Stimulated activated CD4-positive, alpha-beta T cell treated with anti-CD3 and anti-CD28 coated beads, Interleukin-1b, Interleukin-23, amount 100 ng/mL, for 48 hours (primary cell): ENCODE measurements at regions not wholly inside any gene's neighbourhood (a gene's known extent, or its start where the extent isn't known, plus 50 kb on each side); places are given as distances from the start of the nearest gene placed in this dataset.

Source experiments
- DNase-seq: peaks from one replicate; pipeline ENCODE4 v3.0.0-alpha.2; 2020

GRCh38 chr14:98368221-98368620, 903.8 kb downstream of the BCL11B start:
- DNase-seq, result no peak

- DNase-seq, result no peak
Measured at GRCh38 chr14:98368916-98369315, 903.1 kb downstream of the BCL11B start.

GRCh38 chr14:98369344-98369743, 902.7 kb downstream of the BCL11B start:
- no peak for DNase-seq

- no peak for DNase-seq
Measured at GRCh38 chr14:98370352-98370751, 901.6 kb downstream of the BCL11B start.

- no peak for DNase-seq
Measured at GRCh38 chr14:98371141-98371540, 900.9 kb downstream of the BCL11B start.

- DNase-seq, result no peak
Measured at GRCh38 chr14:98374136-98374535, 897.9 kb downstream of the BCL11B start.

GRCh38 chr14:98375566-98375965, 896.4 kb downstream of the BCL11B start:
- no peak for DNase-seq

GRCh38 chr14:98379830-98380229, 892.2 kb downstream of the BCL11B start:
- no peak for DNase-seq

- no peak for DNase-seq
Measured at GRCh38 chr14:98382662-98383061, 889.3 kb downstream of the BCL11B start.

GRCh38 chr14:98385851-98386250, 886.1 kb downstream of the BCL11B start:
- no peak for DNase-seq

GRCh38 chr14:98391061-98391460, 880.9 kb downstream of the BCL11B start:
- no peak for DNase-seq

GRCh38 chr14:98393527-98393926, 878.5 kb downstream of the BCL11B start:
- DNase-seq, result no peak

GRCh38 chr14:98404811-98405210, 867.2 kb downstream of the BCL11B start:
- no peak for DNase-seq

- no peak for DNase-seq
Measured at GRCh38 chr14:98408024-98408555, 863.9 kb downstream of the BCL11B start.

- peak; percentile 10 for DNase-seq
Measured at GRCh38 chr14:98408713-98409112, 863.3 kb downstream of the BCL11B start.

- DNase-seq, result no peak
Measured at GRCh38 chr14:98411154-98411553, 860.8 kb downstream of the BCL11B start.

GRCh38 chr14:98412431-98412830, 859.6 kb downstream of the BCL11B start:
- DNase-seq, result no peak

- no peak for DNase-seq
Measured at GRCh38 chr14:98415766-98416165, 856.2 kb downstream of the BCL11B start.

- no peak for DNase-seq
Measured at GRCh38 chr14:98417001-98417400, 855.0 kb downstream of the BCL11B start.

GRCh38 chr14:98428483-98428994, 843.5 kb downstream of the BCL11B start:
- no peak for DNase-seq

GRCh38 chr14:98433436-98433835, 838.6 kb downstream of the BCL11B start:
- DNase-seq, result peak; percentile 7

GRCh38 chr14:98437113-98437512, 834.9 kb downstream of the BCL11B start:
- DNase-seq, result no peak

- no peak for DNase-seq
Measured at GRCh38 chr14:98444077-98444476, 827.9 kb downstream of the BCL11B start.

- no peak for DNase-seq
Measured at GRCh38 chr14:98445718-98446117, 826.3 kb downstream of the BCL11B start.

GRCh38 chr14:98446508-98446907, 825.5 kb downstream of the BCL11B start:
- DNase-seq, result no peak
